ENCODE measurements at regions not wholly inside any gene's neighbourhood (a gene's known extent, or its start where the extent isn't known, plus 50 kb on each side); places are given as distances from the start of the nearest gene placed in this dataset.

DNA sequence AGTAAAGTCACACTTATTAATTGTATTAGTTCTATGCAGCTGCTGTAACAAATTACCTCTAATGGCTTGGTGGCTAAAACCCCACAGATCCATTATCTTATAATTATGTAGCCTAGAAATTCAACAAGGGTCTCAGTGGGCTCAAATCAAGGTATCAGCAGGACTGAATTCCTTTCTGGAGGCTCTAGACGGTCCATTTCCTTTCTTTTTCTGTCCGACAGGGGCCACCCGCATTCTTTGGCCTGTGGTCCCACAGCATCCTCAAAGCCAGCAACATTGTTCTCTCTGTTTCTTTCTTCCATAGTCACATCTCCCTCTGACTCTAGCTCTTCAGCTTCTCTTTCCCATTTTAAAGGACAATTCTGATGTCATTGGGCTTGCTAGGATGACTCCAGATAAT lies 276.3 kb upstream of the ZNF717 start:
- no peak overlapping the region for H3K4me3 ChIP-seq (ENCODE audit: low read depth, low read length)
- TF ChIP-seq, protein P1, sequence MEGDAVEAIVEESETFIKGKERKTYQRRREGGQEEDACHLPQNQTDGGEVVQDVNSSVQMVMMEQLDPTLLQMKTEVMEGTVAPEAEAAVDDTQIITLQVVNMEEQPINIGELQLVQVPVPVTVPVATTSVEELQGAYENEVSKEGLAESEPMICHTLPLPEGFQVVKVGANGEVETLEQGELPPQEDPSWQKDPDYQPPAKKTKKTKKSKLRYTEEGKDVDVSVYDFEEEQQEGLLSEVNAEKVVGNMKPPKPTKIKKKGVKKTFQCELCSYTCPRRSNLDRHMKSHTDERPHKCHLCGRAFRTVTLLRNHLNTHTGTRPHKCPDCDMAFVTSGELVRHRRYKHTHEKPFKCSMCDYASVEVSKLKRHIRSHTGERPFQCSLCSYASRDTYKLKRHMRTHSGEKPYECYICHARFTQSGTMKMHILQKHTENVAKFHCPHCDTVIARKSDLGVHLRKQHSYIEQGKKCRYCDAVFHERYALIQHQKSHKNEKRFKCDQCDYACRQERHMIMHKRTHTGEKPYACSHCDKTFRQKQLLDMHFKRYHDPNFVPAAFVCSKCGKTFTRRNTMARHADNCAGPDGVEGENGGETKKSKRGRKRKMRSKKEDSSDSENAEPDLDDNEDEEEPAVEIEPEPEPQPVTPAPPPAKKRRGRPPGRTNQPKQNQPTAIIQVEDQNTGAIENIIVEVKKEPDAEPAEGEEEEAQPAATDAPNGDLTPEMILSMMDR (IDR thresholded peaks at IDR 0.05; ENCODE audit: low read depth, low read length, missing control alignments) = no peak
- in situ Hi-C loops (cut with HindIII; ENCODE audit: low pct_ligation_motif_present, low sequenced_read_pairs) = no loop called here

DNA sequence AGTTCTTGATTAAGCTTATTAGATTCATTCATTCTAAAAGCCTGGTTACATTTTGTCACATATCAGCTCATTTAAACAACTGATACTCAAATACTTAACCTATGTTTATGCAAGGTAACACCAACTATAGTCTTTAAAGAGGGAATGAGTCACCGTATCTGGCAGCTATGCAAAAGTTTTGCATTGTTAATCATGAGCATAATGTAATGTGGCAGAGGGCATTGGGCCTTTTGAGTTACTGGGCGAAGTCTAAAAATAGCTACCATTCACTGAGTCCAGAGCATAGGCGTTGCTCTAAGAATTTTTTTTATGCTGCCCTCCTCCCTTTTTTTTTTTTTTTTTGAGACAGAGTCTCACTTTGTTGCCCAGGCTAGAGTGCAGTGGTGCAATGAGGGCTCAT lies 277.7 kb upstream of the ZNF717 start:
- peak; percentile 69 for DNase-seq
- in situ Hi-C loops (cut with HindIII; ENCODE audit: low pct_ligation_motif_present, low sequenced_read_pairs) = no loop called here
- Histone ChIP-seq H3K27ac (no peak overlapping the region), H3K27me3 (replicated peaks) (no peaks in the 10 kb centered on the region), H3K4me3 (ENCODE audit: low read depth, low read length) (no peak overlapping the region), H3K36me3 (replicated peaks) (no peaks in the 10 kb centered on the region)
- TF ChIP-seq, protein P1 (IDR thresholded peaks at IDR 0.05; ENCODE audit: low read depth, low read length, missing control alignments) = no peak

More for the DNA sequence above, 276.3 kb upstream of the ZNF717 start:
- Histone ChIP-seq H3K27me3 (replicated peaks) (no peaks in the 10 kb centered on the region), H3K27ac (no peak overlapping the region), H3K36me3 (replicated peaks) (no peaks in the 10 kb centered on the region)
- no peak for DNase-seq

DNA sequence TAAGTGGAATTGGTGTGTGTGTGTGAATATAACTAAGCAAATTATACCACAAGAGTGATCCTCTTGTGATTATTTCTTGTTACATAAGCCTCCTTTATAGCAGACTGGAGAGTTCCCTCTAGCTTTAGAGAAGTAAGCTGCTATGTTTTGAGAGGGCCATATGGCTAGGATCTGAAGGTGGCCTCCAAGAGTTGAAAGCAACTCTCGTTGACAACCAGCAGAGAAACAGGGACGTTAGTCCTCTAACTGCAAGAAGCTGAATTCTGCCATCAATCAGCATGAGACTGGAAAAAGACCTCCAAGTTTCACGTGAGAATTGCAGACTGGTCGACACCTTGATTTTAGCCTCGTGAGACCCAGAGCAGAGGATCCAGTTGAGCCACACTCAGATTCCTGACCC lies 278.5 kb upstream of the ZNF717 start:
- H3K27me3 ChIP-seq (replicated peaks) = no peaks in the 10 kb centered on the region
- H3K36me3 ChIP-seq (replicated peaks) = no peaks in the 10 kb centered on the region
- no peak overlapping the region for H3K27ac ChIP-seq
- in situ Hi-C loops (cut with HindIII; ENCODE audit: low pct_ligation_motif_present, low sequenced_read_pairs) = no loop called here
- TF ChIP-seq, protein P1 (IDR thresholded peaks at IDR 0.05; ENCODE audit: low read depth, low read length, missing control alignments) = no peak
- no peak for DNase-seq
- no peak overlapping the region for H3K4me3 ChIP-seq (ENCODE audit: low read depth, low read length)

DNA sequence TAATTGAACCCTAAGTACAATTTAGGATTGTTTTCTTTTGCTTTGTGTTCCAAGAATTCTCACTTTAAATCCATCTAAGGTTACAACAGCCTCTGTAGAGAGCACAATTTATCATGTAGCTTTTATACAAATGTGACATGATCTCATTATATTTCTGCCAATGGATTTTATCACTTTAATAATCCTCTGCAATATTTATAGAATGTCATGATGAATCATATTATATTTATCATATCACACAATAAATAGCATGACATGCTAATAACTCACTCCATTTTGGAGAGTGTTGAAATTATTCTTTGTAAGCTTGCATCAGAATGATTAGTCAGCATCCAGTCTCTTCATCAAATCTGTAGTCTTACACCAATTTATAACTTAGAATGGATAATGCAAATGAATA lies 280.6 kb upstream of the ZNF717 start:
- Histone ChIP-seq H3K36me3 (replicated peaks) (no peaks in the 10 kb centered on the region), H3K4me3 (ENCODE audit: low read depth, low read length) (no peak overlapping the region), H3K27me3 (replicated peaks) (no peaks in the 10 kb centered on the region), H3K27ac (no peak overlapping the region)
- in situ Hi-C loops (cut with HindIII; ENCODE audit: low pct_ligation_motif_present, low sequenced_read_pairs) = no loop called here
- TF ChIP-seq, protein P1 (IDR thresholded peaks at IDR 0.05; ENCODE audit: low read depth, low read length, missing control alignments) = no peak
- DNase-seq = no peak

DNA sequence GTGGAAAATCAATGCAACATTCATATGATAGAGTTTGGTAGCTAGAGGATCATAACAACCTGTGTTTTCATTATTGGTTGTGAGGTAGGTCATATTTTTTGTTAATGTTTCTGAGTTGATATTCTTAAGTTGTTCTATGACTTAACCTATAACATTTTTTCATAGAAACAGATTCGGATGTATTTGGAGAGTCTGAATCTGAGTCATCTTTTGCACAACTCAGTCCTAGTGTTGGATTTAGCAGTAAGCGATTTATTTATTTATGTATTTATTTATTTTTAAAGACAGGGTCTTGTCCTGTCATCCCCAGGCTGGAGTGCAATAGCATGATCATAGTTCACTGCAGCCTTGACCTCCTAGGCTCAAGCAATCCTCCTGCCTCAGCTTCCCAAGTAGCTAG lies 292.8 kb upstream of the ZNF717 start:
- in situ Hi-C loops (cut with HindIII; ENCODE audit: low pct_ligation_motif_present, low sequenced_read_pairs) = no loop called here
- no peak overlapping the region for H3K4me3 ChIP-seq (ENCODE audit: low read depth, low read length)
- DNase-seq = no peak
- no peaks in the 10 kb centered on the region for H3K36me3 ChIP-seq (replicated peaks)
- no peaks in the 10 kb centered on the region for H3K27me3 ChIP-seq (replicated peaks)
- no peak overlapping the region for H3K27ac ChIP-seq
- TF ChIP-seq, protein P1 (IDR thresholded peaks at IDR 0.05; ENCODE audit: low read depth, low read length, missing control alignments) = no peak

DNA sequence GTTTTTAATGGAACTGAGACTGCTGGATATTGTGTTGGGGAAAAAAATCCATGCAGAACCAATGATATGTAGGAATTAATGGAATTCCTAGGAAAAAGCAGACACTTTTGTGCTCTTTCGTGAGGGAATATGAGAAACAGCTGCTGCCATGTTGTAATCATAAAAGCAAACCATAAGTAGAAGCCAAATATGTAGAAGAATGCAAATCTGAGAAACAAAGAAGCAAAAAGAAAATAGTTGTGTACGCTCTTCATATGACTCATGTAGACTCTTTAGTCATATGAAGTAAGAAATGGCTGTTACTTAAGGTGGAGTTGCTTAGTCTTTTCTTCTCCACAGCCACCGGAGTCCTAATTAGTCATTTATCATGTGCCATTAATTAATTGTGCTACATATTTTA lies 298.6 kb upstream of the ZNF717 start:
- no peak for DNase-seq

More for the DNA sequence above, 298.6 kb upstream of the ZNF717 start:
- Histone ChIP-seq H3K27ac (no peak overlapping the region), H3K4me3 (ENCODE audit: low read depth, low read length) (no peak overlapping the region), H3K27me3 (replicated peaks) (no peaks in the 10 kb centered on the region), H3K36me3 (replicated peaks) (no peaks in the 10 kb centered on the region)
- TF ChIP-seq, protein P1 (IDR thresholded peaks at IDR 0.05; ENCODE audit: low read depth, low read length, missing control alignments) = no peak
- in situ Hi-C loops (cut with HindIII; ENCODE audit: low pct_ligation_motif_present, low sequenced_read_pairs) = no loop called here

Measured in brain microvascular endothelial cell (primary cell).